ENCODE measurements at regions not wholly inside any gene's neighbourhood (a gene's known extent, or its start where the extent isn't known, plus 50 kb on each side); places are given as distances from the start of the nearest gene placed in this dataset.

DNA sequence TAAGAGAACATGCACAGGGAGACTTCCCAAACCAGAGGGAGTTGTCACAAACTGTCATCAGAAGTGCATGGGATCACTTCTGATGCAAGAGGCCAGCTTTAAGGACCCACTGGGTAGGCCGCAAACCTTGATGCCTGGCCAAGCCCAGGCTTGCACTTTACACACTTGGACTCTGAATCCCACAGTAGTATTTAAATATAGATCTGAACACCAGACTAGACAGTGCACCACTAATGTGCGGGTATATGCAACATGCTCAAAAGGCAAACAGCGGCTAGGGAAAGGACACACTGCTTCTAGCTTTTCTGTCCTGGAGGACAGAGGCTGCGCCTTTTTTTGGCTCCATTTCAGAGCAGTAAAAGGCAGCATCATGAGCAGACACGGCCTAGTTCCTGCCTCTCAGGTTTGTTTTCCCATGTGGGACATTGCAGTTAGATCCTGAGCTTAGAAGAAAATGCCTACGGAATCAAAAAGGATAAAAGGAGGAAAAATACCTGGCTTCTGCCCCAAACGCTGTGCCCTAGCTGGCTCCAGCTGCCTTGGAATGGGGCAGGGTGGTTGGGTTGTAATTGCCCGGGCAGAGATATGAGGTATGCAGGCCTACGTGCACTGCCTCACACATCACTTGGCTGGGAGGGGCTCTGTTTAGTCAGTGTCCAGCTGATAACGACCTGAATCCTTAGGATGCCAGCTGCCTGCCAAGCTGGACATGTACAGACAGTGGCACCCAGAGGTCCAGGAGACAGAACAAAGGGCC, 84.5 kb upstream of the EGLN3 start (continued):
- TF ChIP-seq, protein P1, sequence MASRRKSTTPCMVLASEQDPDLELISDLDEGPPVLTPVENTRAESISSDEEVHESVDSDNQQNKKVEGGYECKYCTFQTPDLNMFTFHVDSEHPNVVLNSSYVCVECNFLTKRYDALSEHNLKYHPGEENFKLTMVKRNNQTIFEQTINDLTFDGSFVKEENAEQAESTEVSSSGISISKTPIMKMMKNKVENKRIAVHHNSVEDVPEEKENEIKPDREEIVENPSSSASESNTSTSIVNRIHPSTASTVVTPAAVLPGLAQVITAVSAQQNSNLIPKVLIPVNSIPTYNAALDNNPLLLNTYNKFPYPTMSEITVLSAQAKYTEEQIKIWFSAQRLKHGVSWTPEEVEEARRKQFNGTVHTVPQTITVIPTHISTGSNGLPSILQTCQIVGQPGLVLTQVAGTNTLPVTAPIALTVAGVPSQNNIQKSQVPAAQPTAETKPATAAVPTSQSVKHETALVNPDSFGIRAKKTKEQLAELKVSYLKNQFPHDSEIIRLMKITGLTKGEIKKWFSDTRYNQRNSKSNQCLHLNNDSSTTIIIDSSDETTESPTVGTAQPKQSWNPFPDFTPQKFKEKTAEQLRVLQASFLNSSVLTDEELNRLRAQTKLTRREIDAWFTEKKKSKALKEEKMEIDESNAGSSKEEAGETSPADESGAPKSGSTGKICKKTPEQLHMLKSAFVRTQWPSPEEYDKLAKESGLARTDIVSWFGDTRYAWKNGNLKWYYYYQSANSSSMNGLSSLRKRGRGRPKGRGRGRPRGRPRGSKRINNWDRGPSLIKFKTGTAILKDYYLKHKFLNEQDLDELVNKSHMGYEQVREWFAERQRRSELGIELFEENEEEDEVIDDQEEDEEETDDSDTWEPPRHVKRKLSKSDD (CRISPR knock-in tag; IDR thresholded peaks at IDR 0.05; ENCODE audit: low read depth) = 0 out of 2 replicates have a peak, but pooled peaks have one; percentile 11
- TF ChIP-seq RBM22 (optimal IDR thresholded peaks at IDR 0.05; ENCODE audit: low read length) (no peak), HOXA3 (CRISPR knock-in tag; IDR thresholded peaks at IDR 0.05) (peak; percentile 79), SPEN (CRISPR knock-in tag; IDR thresholded peaks at IDR 0.05; ENCODE audit: low read depth) (peak; percentile 82), NFATC3 (CRISPR knock-in tag; IDR thresholded peaks at IDR 0.05) (peak; percentile 22), ZNF644 (CRISPR knock-in tag; IDR thresholded peaks at IDR 0.05; ENCODE audit: low read depth) (peak; percentile 96), POLR2AphosphoS5 (IDR thresholded peaks at IDR 0.05; ENCODE audit: low read depth, low read length) (peak; percentile 79), ZNF772 (CRISPR knock-in tag; IDR thresholded peaks at IDR 0.05) (no peak; the same call in 1 of the 2 replicates), NFYC (CRISPR knock-in tag; IDR thresholded peaks at IDR 0.05) (0 out of 2 replicates have a peak, but pooled peaks have one; percentile 27), SALL1 (CRISPR knock-in tag; IDR thresholded peaks at IDR 0.05) (peak; percentile 98), DMAP1 (CRISPR knock-in tag; IDR thresholded peaks at IDR 0.05) (peak; percentile 92), ZNF547 (CRISPR knock-in tag; IDR thresholded peaks at IDR 0.05) (0 out of 2 replicates have a peak, but pooled peaks have one; percentile 63), HNRNPH1 (optimal IDR thresholded peaks at IDR 0.05; ENCODE audit: low read depth, low read length) (no peak), HOXA5 (CRISPR knock-in tag; IDR thresholded peaks at IDR 0.05) (0 out of 2 replicates have a peak, but pooled peaks have one; percentile 89), POLR2G (IDR thresholded peaks at IDR 0.05; ENCODE audit: low read depth, low read length) (peak; percentile 94), HMG20A (CRISPR knock-in tag; IDR thresholded peaks at IDR 0.05; ENCODE audit: borderline replicate concordance) (peak; percentile 84; the same call in 1 of the 2 replicates)
- TF ChIP-seq, protein P2, sequence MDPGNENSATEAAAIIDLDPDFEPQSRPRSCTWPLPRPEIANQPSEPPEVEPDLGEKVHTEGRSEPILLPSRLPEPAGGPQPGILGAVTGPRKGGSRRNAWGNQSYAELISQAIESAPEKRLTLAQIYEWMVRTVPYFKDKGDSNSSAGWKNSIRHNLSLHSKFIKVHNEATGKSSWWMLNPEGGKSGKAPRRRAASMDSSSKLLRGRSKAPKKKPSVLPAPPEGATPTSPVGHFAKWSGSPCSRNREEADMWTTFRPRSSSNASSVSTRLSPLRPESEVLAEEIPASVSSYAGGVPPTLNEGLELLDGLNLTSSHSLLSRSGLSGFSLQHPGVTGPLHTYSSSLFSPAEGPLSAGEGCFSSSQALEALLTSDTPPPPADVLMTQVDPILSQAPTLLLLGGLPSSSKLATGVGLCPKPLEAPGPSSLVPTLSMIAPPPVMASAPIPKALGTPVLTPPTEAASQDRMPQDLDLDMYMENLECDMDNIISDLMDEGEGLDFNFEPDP (CRISPR knock-in tag; conservative IDR thresholded peaks at IDR 0.05) = 0 out of 2 replicates have a peak, but pooled peaks have one; percentile 98
- TF ChIP-seq, protein P3, sequence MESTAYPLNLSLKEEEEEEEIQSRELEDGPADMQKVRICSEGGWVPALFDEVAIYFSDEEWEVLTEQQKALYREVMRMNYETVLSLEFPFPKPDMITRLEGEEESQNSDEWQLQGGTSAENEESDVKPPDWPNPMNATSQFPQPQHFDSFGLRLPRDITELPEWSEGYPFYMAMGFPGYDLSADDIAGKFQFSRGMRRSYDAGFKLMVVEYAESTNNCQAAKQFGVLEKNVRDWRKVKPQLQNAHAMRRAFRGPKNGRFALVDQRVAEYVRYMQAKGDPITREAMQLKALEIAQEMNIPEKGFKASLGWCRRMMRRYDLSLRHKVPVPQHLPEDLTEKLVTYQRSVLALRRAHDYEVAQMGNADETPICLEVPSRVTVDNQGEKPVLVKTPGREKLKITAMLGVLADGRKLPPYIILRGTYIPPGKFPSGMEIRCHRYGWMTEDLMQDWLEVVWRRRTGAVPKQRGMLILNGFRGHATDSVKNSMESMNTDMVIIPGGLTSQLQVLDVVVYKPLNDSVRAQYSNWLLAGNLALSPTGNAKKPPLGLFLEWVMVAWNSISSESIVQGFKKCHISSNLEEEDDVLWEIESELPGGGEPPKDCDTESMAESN (CRISPR knock-in tag; conservative IDR thresholded peaks at IDR 0.05) = peak; percentile 52
- TF ChIP-seq, protein P4, sequence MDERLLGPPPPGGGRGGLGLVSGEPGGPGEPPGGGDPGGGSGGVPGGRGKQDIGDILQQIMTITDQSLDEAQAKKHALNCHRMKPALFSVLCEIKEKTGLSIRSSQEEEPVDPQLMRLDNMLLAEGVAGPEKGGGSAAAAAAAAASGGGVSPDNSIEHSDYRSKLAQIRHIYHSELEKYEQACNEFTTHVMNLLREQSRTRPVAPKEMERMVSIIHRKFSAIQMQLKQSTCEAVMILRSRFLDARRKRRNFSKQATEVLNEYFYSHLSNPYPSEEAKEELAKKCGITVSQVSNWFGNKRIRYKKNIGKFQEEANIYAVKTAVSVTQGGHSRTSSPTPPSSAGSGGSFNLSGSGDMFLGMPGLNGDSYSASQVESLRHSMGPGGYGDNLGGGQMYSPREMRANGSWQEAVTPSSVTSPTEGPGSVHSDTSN (CRISPR knock-in tag; IDR thresholded peaks at IDR 0.05) = 0 out of 2 replicates have a peak, but pooled peaks have one; percentile 57
- TF ChIP-seq, protein P5, sequence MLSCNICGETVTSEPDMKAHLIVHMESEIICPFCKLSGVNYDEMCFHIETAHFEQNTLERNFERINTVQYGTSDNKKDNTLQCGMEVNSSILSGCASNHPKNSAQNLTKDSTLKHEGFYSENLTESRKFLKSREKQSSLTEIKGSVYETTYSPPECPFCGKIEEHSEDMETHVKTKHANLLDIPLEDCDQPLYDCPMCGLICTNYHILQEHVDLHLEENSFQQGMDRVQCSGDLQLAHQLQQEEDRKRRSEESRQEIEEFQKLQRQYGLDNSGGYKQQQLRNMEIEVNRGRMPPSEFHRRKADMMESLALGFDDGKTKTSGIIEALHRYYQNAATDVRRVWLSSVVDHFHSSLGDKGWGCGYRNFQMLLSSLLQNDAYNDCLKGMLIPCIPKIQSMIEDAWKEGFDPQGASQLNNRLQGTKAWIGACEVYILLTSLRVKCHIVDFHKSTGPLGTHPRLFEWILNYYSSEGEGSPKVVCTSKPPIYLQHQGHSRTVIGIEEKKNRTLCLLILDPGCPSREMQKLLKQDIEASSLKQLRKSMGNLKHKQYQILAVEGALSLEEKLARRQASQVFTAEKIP (CRISPR knock-in tag; IDR thresholded peaks at IDR 0.05; ENCODE audit: borderline replicate concordance) = no peak

Measured in HepG2 (cell line).